Liver (tissue), 3 donors: ENCODE measurements at regions not wholly inside any gene's neighbourhood (a gene's known extent, or its start where the extent isn't known, plus 50 kb on each side); places are given as distances from the start of the nearest gene placed in this dataset.

Source experiments
- EGR1 ChIP-seq, 2 donors: IDR thresholded peaks; 2 replicates each; pipeline ENCODE4 v1.6.1; 2016 to 2018; ENCODE audit warnings: antibody characterized with exemption in 2 of 2, low read depth in 2 of 2
- FOXA1 ChIP-seq: IDR thresholded peaks from 2 replicates; pipeline ENCODE4 v1.6.1; 2016; ENCODE audit warnings: antibody characterized with exemption
- GABPA ChIP-seq, 2 donors: IDR thresholded peaks in 1 of 2; conservative IDR thresholded peaks in 1 of 2; 2 replicates each; pipeline ENCODE4 v1.6.1; 2016; ENCODE audit warnings: antibody characterized with exemption in 2 of 2, mild to moderate bottlenecking in 1 of 2, moderate library complexity in 1 of 2
- HNF4G ChIP-seq: IDR thresholded peaks from 2 replicates; pipeline ENCODE4 v1.6.1; 2016; ENCODE audit warnings: antibody characterized with exemption
- JUND ChIP-seq, 2 donors: IDR thresholded peaks; 2 replicates each; pipeline ENCODE4 v1.6.1; 2016; ENCODE audit warnings: antibody characterized with exemption in 2 of 2
- RAD21 ChIP-seq, 2 donors: IDR thresholded peaks; 2 replicates each; pipeline ENCODE4 v1.6.1; 2016; ENCODE audit warnings: antibody characterized with exemption in 2 of 2, mild to moderate bottlenecking in 2 of 2
- RXRA ChIP-seq, 2 donors: IDR thresholded peaks; 2 replicates each; pipeline ENCODE4 v1.6.1; 2017 to 2018; ENCODE audit warnings: antibody characterized with exemption in 2 of 2, mild to moderate bottlenecking in 1 of 2
- TAF1 ChIP-seq: conservative IDR thresholded peaks from 2 replicates; pipeline ENCODE4 v1.6.1; 2016; ENCODE audit warnings: antibody characterized with exemption, mild to moderate bottlenecking
- YY1 ChIP-seq: IDR thresholded peaks from 2 replicates; pipeline ENCODE4 v1.6.1; 2016; ENCODE audit warnings: antibody characterized with exemption, mild to moderate bottlenecking
- TF ChIP-seq, protein P1 (sequence below): fragments of 150-350 bp; IDR thresholded peaks from 2 replicates; pipeline ENCODE4 v1.5.1; 2017; ENCODE audit warnings: improper control_type of control experiment, low read depth, low read length; ENCODE audit not compliant: missing input control
- TF ChIP-seq, protein P2 (sequence below): IDR thresholded peaks from 2 replicates; pipeline ENCODE4 v1.6.1; 2016; ENCODE audit warnings: antibody characterized with exemption
- TF ChIP-seq, protein P3 (sequence below): IDR thresholded peaks from 2 replicates; pipeline ENCODE4 v1.6.1; 2016; ENCODE audit warnings: antibody characterized with exemption, mild to moderate bottlenecking
- TF ChIP-seq, protein P4 (sequence below): IDR thresholded peaks from 2 replicates; pipeline ENCODE4 v1.6.1; 2016; ENCODE audit warnings: antibody characterized with exemption
- TF ChIP-seq, protein P5 (sequence below): IDR thresholded peaks from 2 replicates; pipeline ENCODE4 v1.6.1; 2016; ENCODE audit warnings: antibody characterized with exemption
- donor health status: healthy.
- donor health status: healthy.

DNA sequence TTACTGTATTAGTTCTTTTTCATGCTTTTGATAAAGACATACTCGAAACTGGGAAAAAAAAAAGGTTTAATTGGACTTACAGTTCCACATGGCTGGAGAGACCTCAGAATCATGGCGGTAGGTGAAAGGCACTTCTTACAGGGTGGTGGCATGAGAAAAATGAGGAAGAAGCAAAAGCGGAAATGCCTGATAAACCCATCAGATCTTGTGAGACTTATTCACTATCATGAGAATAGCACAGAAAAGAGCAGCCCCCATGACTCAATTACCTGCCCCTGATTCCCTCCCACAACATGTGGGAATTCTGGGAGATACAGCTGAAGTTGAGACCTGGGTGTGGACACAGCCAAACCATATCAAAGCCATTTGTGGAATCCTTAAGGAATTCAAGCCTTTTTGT is 1238.9 kb downstream of the ADGRL3 start:
- TF ChIP-seq, protein P1, sequence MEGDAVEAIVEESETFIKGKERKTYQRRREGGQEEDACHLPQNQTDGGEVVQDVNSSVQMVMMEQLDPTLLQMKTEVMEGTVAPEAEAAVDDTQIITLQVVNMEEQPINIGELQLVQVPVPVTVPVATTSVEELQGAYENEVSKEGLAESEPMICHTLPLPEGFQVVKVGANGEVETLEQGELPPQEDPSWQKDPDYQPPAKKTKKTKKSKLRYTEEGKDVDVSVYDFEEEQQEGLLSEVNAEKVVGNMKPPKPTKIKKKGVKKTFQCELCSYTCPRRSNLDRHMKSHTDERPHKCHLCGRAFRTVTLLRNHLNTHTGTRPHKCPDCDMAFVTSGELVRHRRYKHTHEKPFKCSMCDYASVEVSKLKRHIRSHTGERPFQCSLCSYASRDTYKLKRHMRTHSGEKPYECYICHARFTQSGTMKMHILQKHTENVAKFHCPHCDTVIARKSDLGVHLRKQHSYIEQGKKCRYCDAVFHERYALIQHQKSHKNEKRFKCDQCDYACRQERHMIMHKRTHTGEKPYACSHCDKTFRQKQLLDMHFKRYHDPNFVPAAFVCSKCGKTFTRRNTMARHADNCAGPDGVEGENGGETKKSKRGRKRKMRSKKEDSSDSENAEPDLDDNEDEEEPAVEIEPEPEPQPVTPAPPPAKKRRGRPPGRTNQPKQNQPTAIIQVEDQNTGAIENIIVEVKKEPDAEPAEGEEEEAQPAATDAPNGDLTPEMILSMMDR = no peak
- TF ChIP-seq FOXA1 (no peak), HNF4G (no peak), RAD21 (IDR thresholded peaks at IDR 0.05) (no peak), YY1 (no peak), TAF1 (no peak), EGR1 (IDR thresholded peaks at IDR 0.05; ENCODE audit: low read depth in 2 of 2) (no peak), RXRA (IDR thresholded peaks at IDR 0.05) (no peak), GABPA (IDR thresholded peaks at IDR 0.05 in 1 of 2, conservative IDR thresholded peaks at IDR 0.05 in 1 of 2) (no peak), JUND (IDR thresholded peaks at IDR 0.05) (no peak)
- TF ChIP-seq, protein P2, sequence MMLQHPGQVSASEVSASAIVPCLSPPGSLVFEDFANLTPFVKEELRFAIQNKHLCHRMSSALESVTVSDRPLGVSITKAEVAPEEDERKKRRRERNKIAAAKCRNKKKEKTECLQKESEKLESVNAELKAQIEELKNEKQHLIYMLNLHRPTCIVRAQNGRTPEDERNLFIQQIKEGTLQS = no peak
- TF ChIP-seq, protein P3, sequence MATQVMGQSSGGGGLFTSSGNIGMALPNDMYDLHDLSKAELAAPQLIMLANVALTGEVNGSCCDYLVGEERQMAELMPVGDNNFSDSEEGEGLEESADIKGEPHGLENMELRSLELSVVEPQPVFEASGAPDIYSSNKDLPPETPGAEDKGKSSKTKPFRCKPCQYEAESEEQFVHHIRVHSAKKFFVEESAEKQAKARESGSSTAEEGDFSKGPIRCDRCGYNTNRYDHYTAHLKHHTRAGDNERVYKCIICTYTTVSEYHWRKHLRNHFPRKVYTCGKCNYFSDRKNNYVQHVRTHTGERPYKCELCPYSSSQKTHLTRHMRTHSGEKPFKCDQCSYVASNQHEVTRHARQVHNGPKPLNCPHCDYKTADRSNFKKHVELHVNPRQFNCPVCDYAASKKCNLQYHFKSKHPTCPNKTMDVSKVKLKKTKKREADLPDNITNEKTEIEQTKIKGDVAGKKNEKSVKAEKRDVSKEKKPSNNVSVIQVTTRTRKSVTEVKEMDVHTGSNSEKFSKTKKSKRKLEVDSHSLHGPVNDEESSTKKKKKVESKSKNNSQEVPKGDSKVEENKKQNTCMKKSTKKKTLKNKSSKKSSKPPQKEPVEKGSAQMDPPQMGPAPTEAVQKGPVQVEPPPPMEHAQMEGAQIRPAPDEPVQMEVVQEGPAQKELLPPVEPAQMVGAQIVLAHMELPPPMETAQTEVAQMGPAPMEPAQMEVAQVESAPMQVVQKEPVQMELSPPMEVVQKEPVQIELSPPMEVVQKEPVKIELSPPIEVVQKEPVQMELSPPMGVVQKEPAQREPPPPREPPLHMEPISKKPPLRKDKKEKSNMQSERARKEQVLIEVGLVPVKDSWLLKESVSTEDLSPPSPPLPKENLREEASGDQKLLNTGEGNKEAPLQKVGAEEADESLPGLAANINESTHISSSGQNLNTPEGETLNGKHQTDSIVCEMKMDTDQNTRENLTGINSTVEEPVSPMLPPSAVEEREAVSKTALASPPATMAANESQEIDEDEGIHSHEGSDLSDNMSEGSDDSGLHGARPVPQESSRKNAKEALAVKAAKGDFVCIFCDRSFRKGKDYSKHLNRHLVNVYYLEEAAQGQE = no peak
- TF ChIP-seq, protein P4, sequence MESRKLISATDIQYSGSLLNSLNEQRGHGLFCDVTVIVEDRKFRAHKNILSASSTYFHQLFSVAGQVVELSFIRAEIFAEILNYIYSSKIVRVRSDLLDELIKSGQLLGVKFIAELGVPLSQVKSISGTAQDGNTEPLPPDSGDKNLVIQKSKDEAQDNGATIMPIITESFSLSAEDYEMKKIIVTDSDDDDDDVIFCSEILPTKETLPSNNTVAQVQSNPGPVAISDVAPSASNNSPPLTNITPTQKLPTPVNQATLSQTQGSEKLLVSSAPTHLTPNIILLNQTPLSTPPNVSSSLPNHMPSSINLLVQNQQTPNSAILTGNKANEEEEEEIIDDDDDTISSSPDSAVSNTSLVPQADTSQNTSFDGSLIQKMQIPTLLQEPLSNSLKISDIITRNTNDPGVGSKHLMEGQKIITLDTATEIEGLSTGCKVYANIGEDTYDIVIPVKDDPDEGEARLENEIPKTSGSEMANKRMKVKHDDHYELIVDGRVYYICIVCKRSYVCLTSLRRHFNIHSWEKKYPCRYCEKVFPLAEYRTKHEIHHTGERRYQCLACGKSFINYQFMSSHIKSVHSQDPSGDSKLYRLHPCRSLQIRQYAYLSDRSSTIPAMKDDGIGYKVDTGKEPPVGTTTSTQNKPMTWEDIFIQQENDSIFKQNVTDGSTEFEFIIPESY = no peak
- TF ChIP-seq, protein P5, sequence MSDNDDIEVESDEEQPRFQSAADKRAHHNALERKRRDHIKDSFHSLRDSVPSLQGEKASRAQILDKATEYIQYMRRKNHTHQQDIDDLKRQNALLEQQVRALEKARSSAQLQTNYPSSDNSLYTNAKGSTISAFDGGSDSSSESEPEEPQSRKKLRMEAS = no peak
